IMR-90 (cell line): ENCODE measurements at regions not wholly inside any gene's neighbourhood (a gene's known extent, or its start where the extent isn't known, plus 50 kb on each side); places are given as distances from the start of the nearest gene placed in this dataset.

ENCODE experiments used
- ATAC-seq: fragments of 200-7000 bp; cut with Tn5 transposase; 2 replicates; pipeline ENCODE4 v1.9.1; 2020; ENCODE audit warnings: low read depth, mild to moderate bottlenecking, moderate library complexity
- BruUV-seq: library from RNA; stranded (reverse); fragments of 400-500 nt; replicated peaks from 2 replicates; lab custom pipeline; 2021; lab: Mats Ljungman, UMichigan
- CTCF ChIA-PET: fragments of 300-600 bp; formaldehyde crosslinking; extraction: SDS; loops from one replicate; lab custom pipeline; 2021; ENCODE audit warnings: antibody characterized with exemption; lab: Yijun Ruan, JAX
- POLR2A ChIA-PET: fragments of 300-600 bp; sonication (Branson Sonifier 250); formaldehyde crosslinking; loops from one replicate; lab custom pipeline; 2022; ENCODE audit warnings: antibody characterized with exemption; ENCODE audit not compliant: unreplicated experiment; lab: Charles Lee
- DNase-seq: peaks from one replicate; pipeline ENCODE4 v3.0.0; 2013
- H2AFZ ChIP-seq: replicated peaks from 2 replicates; pipeline ENCODE3; 2013; ENCODE audit warnings: low read length, mild to moderate bottlenecking; ENCODE audit not compliant: poor library complexity
- H2AK5ac ChIP-seq: 2 replicates; pipeline ENCODE4 v1.6.1; 2013; ENCODE audit warnings: low read depth, low read length, inconsistent platforms
- H2AK9ac ChIP-seq: replicated peaks from 2 replicates; pipeline ENCODE3; 2013; ENCODE audit warnings: mild to moderate bottlenecking, low read depth, low read length, moderate library complexity; ENCODE audit not compliant: poor library complexity
- H2BK120ac ChIP-seq: 2 replicates; pipeline ENCODE4 v1.6.1; 2013; ENCODE audit warnings: low read depth, low read length, inconsistent platforms
- H2BK15ac ChIP-seq: 3 replicates; pipeline ENCODE4 v1.6.1; 2013; ENCODE audit warnings: low read depth, low read length, inconsistent platforms
- H2BK20ac ChIP-seq: 2 replicates; pipeline ENCODE4 v1.6.1; 2013; ENCODE audit warnings: low read depth, mild to moderate bottlenecking, inconsistent platforms, low read length, moderate library complexity
- H2BK5ac ChIP-seq: 2 replicates; pipeline ENCODE4 v1.6.1; 2013; ENCODE audit warnings: mild to moderate bottlenecking, low read depth, low read length, inconsistent platforms; ENCODE audit not compliant: poor library complexity, severe bottlenecking
- H3K14ac ChIP-seq: replicated peaks from 2 replicates; pipeline ENCODE4 v1.6.1; 2013; ENCODE audit warnings: low read depth, low read length, inconsistent platforms
- H3K18ac ChIP-seq: 2 replicates; pipeline ENCODE4 v1.6.1; 2013; ENCODE audit warnings: low read depth, low read length, control low read depth
- H3K23ac ChIP-seq: 2 replicates; pipeline ENCODE4 v1.6.1; 2013; ENCODE audit warnings: low read depth, low read length, inconsistent platforms
- H3K27ac ChIP-seq: 2 replicates; pipeline ENCODE4 v1.5.1; 2013; ENCODE audit warnings: mild to moderate bottlenecking, control low read depth, low read length; ENCODE audit not compliant: insufficient read depth
- H3K27me3 ChIP-seq: 2 replicates; pipeline ENCODE4 v1.6.1; 2013; ENCODE audit warnings: low read length; ENCODE audit not compliant: control insufficient read depth, insufficient read depth
- H3K36me3 ChIP-seq: 2 replicates; pipeline ENCODE4 v1.6.1; 2013; ENCODE audit warnings: low read length, mixed read lengths; ENCODE audit not compliant: control insufficient read depth, insufficient read depth
- H3K4ac ChIP-seq: 2 replicates; pipeline ENCODE4 v1.6.1; 2013; ENCODE audit warnings: low read depth, low read length, inconsistent platforms
- H3K4me1 ChIP-seq: 2 replicates; pipeline ENCODE4 v1.6.1; 2013; ENCODE audit warnings: low read length, mixed read lengths; ENCODE audit not compliant: control insufficient read depth, insufficient read depth
- H3K4me2 ChIP-seq: 2 replicates; pipeline ENCODE4 v1.6.1; 2013; ENCODE audit warnings: low read depth, mild to moderate bottlenecking, control low read depth, low read length, moderate library complexity
- H3K4me3 ChIP-seq: 2 replicates; pipeline ENCODE4 v1.5.1; 2013; ENCODE audit warnings: low read depth, mild to moderate bottlenecking, control low read depth, low read length, moderate library complexity; ENCODE audit not compliant: insufficient read depth
- H3K56ac ChIP-seq: 2 replicates; pipeline ENCODE4 v1.6.1; 2013; ENCODE audit warnings: low read length, inconsistent platforms; ENCODE audit not compliant: insufficient read depth; ENCODE audit errors: extremely low read depth
- H3K79me1 ChIP-seq, 2 experiments: 2 replicates each; pipeline ENCODE4 v1.6.1; 2013; ENCODE audit warnings: low read length in 2 of 2, inconsistent platforms in 1 of 2, low read depth in 1 of 2
- H3K9ac ChIP-seq: 2 replicates; pipeline ENCODE4 v1.6.1; 2013; ENCODE audit warnings: low read depth, low read length, control low read depth
- H3K9me1 ChIP-seq: 2 replicates; pipeline ENCODE4 v1.6.1; 2013; ENCODE audit warnings: low read length, inconsistent platforms; ENCODE audit not compliant: insufficient read depth
- H3K9me3 ChIP-seq: 2 replicates; pipeline ENCODE4 v1.6.1; 2013; ENCODE audit warnings: low read length; ENCODE audit not compliant: control insufficient read depth, insufficient read depth
- H4K20me1 ChIP-seq: 2 replicates; pipeline ENCODE4 v1.6.1; 2013; ENCODE audit warnings: low read length, inconsistent platforms; ENCODE audit not compliant: insufficient read depth
- H4K5ac ChIP-seq: 2 replicates; pipeline ENCODE4 v1.6.1; 2013; ENCODE audit warnings: mild to moderate bottlenecking, low read depth, low read length, control low read depth
- H4K8ac ChIP-seq, 2 experiments: 2 replicates each; pipeline ENCODE4 v1.6.1; 2013; ENCODE audit warnings: low read depth in 2 of 2, low read length in 2 of 2, control low read depth in 1 of 2, inconsistent platforms in 1 of 2
- H4K91ac ChIP-seq: 2 replicates; pipeline ENCODE4 v1.6.1; 2013; ENCODE audit warnings: low read depth, low read length, inconsistent platforms; ENCODE audit not compliant: insufficient read depth
- FOS ChIP-seq: fragments of 150-350 bp; IDR thresholded peaks from 2 replicates; pipeline ENCODE4 v1.6.1; 2016; ENCODE audit warnings: low read depth, low read length
- RAD21 ChIP-seq: IDR thresholded peaks from 2 replicates; pipeline ENCODE4 v1.6.1; 2012; ENCODE audit warnings: low read length, improper control_type of control experiment
- RCOR1 ChIP-seq: IDR thresholded peaks from 2 replicates; pipeline ENCODE4 v1.6.1; 2012; ENCODE audit warnings: mild to moderate bottlenecking, low read length, improper control_type of control experiment; ENCODE audit not compliant: insufficient replicate concordance
- USF2 ChIP-seq: fragments of 150-350 bp; IDR thresholded peaks from 2 replicates; pipeline ENCODE4 v1.6.1; 2017; ENCODE audit warnings: mild to moderate bottlenecking, antibody characterized with exemption, low read length, low read depth
- WGBS, 2 experiments: methylation state at CpG; one replicate each; pipeline versions ENCODE4 v1.1.5 to v1.1.7; 2013; ENCODE audit warnings: missing lambda C conversion rate in 2 of 2; ENCODE audit not compliant: insufficient read length in 1 of 2; ENCODE audit errors: extremely low coverage in 2 of 2; 5-methylcytosine and 5-hydroxymethylcytosine counted together
- dilution Hi-C: fragments of 300-500 bp; cut with HindIII; formaldehyde crosslinking; loops from one replicate; pipeline ENCODE4 v1.14.3; 2018; ENCODE audit warnings: low sequenced_read_pairs; ENCODE audit not compliant: unreplicated experiment
- in situ Hi-C: fragments of 300-500 bp; cut with MboI; formaldehyde crosslinking; loops from 3 replicates; pipeline ENCODE4 v1.14.3; 2019; ENCODE audit warnings: low sequenced_read_pairs, inconsistent platforms, mixed read lengths
- intact Hi-C: fragments of 100-400 bp; cut with micrococcal nuclease; formaldehyde crosslinking; loops from 2 replicates; pipeline ENCODE4 v1.10.0; 2022

GRCh38 chr3:176687754-176688153 lies 509.5 kb downstream of the TBL1XR1 start:
- BruUV-seq, result no TSS peak
- Histone ChIP-seq H3K79me1 (no peaks in the 10 kb centered on the region), H3K4me2 (no peak overlapping the region), H2BK20ac (no peak overlapping the region), H3K14ac (no peak overlapping the region), H3K9me3 (no peaks in the 10 kb centered on the region), H3K4me3 (no peak overlapping the region), H3K9ac (no peak overlapping the region), H2AK9ac (no peak overlapping the region), H3K27ac (no peak overlapping the region), H4K8ac (no peak overlapping the region), H3K4ac (no peak overlapping the region), H4K20me1 (no peaks in the 10 kb centered on the region), H3K56ac (no peak overlapping the region), H3K27me3 (no peaks in the 10 kb centered on the region), H4K91ac (no peak overlapping the region), H3K4me1 (no peaks in the 10 kb centered on the region), H2BK120ac (no peak overlapping the region), H4K5ac (no peak overlapping the region), H3K9me1 (no peaks in the 10 kb centered on the region), H2AK5ac (no peak overlapping the region), H2BK15ac (no peak overlapping the region), H3K36me3 (no peaks in the 10 kb centered on the region), H3K23ac (no peak overlapping the region), H3K18ac (no peak overlapping the region), H2BK5ac (no peak overlapping the region), H2AFZ (no peak overlapping the region)
- WGBS, 2 experiments, result no CpG with 5 or more reads among the region's 2 CpGs
- intact Hi-C loops, result no loop called here
- ChIA-PET CTCF (no interaction called here), POLR2A (no interaction called here)
- DNase-seq (no peak), ATAC-seq (no peak)
- TF ChIP-seq RAD21 (no peak), USF2 (no peak), FOS (no peak), RCOR1 (no peak)
- dilution Hi-C loops, result no loop called here
- in situ Hi-C loops, result no loop called here
